SK-N-SH treated with all-trans-retinoic acid at 6 μM for 48 hours (cell line): ENCODE measurements at regions not wholly inside any gene's neighbourhood (a gene's known extent, or its start where the extent isn't known, plus 50 kb on each side); places are given as distances from the start of the nearest gene placed in this dataset.

Experiments
- ARNTL ChIP-seq: fragments of 450-650 bp; formaldehyde crosslinking; IDR thresholded peaks from 2 replicates; pipeline ENCODE4 v1.5.0; 2020; ENCODE audit warnings: low read depth, mild to moderate bottlenecking, moderate library complexity, borderline replicate concordance
- CREB5 ChIP-seq: fragments of 250-450 bp; sonication (Bioruptor Pico); IDR thresholded peaks from 2 replicates; pipeline ENCODE4 v1.5.1; 2020; ENCODE audit warnings: low read depth, mild to moderate bottlenecking, moderate library complexity
- CSDC2 ChIP-seq: fragments of 250-450 bp; sonication (Bioruptor Pico); IDR thresholded peaks from 2 replicates; pipeline ENCODE4 v1.5.0; 2020; ENCODE audit warnings: mild to moderate bottlenecking, moderate library complexity
- ESRRG ChIP-seq: fragments of 250-450 bp; sonication (Bioruptor Pico); IDR thresholded peaks from 2 replicates; pipeline ENCODE4 v1.6.1; 2021; ENCODE audit warnings: mild to moderate bottlenecking
- ISL1 ChIP-seq: fragments of 250-450 bp; sonication (Bioruptor Pico); IDR thresholded peaks from 2 replicates; pipeline ENCODE4 v2.1.2; 2022; ENCODE audit warnings: mild to moderate bottlenecking, moderate library complexity
- PATZ1 ChIP-seq: fragments of 250-450 bp; sonication (Bioruptor Pico); IDR thresholded peaks from 2 replicates; pipeline ENCODE4 v1.8.0; 2020; ENCODE audit warnings: mild to moderate bottlenecking, moderate library complexity, borderline replicate concordance
- POU6F1 ChIP-seq: fragments of 250-450 bp; sonication (Bioruptor Pico); IDR thresholded peaks from 2 replicates; pipeline ENCODE4 v1.8.0; 2021; ENCODE audit warnings: low read depth, mild to moderate bottlenecking, moderate library complexity, borderline replicate concordance
- PPARA ChIP-seq: fragments of 250-450 bp; sonication (Bioruptor Pico); IDR thresholded peaks from 2 replicates; pipeline ENCODE4 v1.5.0; 2020; ENCODE audit warnings: mild to moderate bottlenecking, borderline replicate concordance
- RARB ChIP-seq: fragments of 250-450 bp; sonication (Bioruptor Pico); IDR thresholded peaks from 2 replicates; pipeline ENCODE4 v1.8.0; 2021; ENCODE audit warnings: mild to moderate bottlenecking, moderate library complexity
- SNAI2 ChIP-seq: fragments of 250-450 bp; sonication (Bioruptor Pico); IDR thresholded peaks from 2 replicates; pipeline ENCODE4 v1.5.0; 2020; ENCODE audit warnings: mild to moderate bottlenecking, moderate library complexity
- TCF4 ChIP-seq: fragments of 250-450 bp; sonication (Bioruptor Pico); IDR thresholded peaks from 2 replicates; pipeline ENCODE4 v1.8.0; 2021; ENCODE audit warnings: mild to moderate bottlenecking, moderate library complexity, borderline replicate concordance
- ZC3H10 ChIP-seq: fragments of 250-450 bp; sonication (Bioruptor Pico); IDR thresholded peaks from 2 replicates; pipeline ENCODE4 v1.5.1; 2021; ENCODE audit warnings: mild to moderate bottlenecking, moderate library complexity
- ZFP3 ChIP-seq: fragments of 250-450 bp; sonication (Bioruptor Pico); IDR thresholded peaks from 2 replicates; pipeline ENCODE4 v1.5.0; 2020; ENCODE audit warnings: mild to moderate bottlenecking, moderate library complexity

- TF ChIP-seq ZC3H10 (no peak), TCF4 (CRISPR knock-in tag) (no peak), CSDC2 (no peak), ARNTL (no peak), ZFP3 (CRISPR knock-in tag) (no peak), ISL1 (no peak), POU6F1 (CRISPR knock-in tag) (no peak), ESRRG (CRISPR knock-in tag) (no peak), CREB5 (CRISPR knock-in tag) (no peak), PPARA (CRISPR knock-in tag) (no peak), SNAI2 (CRISPR knock-in tag) (no peak), RARB (CRISPR knock-in tag) (no peak), PATZ1 (CRISPR knock-in tag) (no peak)
These were observed 106.5 kb upstream of the ANK3 start for GRCh38 chr10:60496181-60496580.
